GM18505 (cell line): ENCODE measurements at regions not wholly inside any gene's neighbourhood (a gene's known extent, or its start where the extent isn't known, plus 50 kb on each side); places are given as distances from the start of the nearest gene placed in this dataset.
"Not testable (repeated sequence)": the region's sequence is repeated elsewhere in the genome, so short reads cannot be mapped to it uniquely, and the experiment has no call there.

ENCODE experiments used
- ATAC-seq: cut with Tn5 transposase; IDR thresholded peaks from one replicate; pipeline ENCODE4 v1.9.1; 2021; ENCODE audit not compliant: unreplicated experiment
- POLR2A ChIP-seq: IDR thresholded peaks from 4 replicates; pipeline ENCODE4 v1.6.1; 2011; ENCODE audit warnings: borderline replicate concordance; ENCODE audit not compliant: insufficient read depth, insufficient read length; ENCODE audit errors: extremely low read depth

DNA sequence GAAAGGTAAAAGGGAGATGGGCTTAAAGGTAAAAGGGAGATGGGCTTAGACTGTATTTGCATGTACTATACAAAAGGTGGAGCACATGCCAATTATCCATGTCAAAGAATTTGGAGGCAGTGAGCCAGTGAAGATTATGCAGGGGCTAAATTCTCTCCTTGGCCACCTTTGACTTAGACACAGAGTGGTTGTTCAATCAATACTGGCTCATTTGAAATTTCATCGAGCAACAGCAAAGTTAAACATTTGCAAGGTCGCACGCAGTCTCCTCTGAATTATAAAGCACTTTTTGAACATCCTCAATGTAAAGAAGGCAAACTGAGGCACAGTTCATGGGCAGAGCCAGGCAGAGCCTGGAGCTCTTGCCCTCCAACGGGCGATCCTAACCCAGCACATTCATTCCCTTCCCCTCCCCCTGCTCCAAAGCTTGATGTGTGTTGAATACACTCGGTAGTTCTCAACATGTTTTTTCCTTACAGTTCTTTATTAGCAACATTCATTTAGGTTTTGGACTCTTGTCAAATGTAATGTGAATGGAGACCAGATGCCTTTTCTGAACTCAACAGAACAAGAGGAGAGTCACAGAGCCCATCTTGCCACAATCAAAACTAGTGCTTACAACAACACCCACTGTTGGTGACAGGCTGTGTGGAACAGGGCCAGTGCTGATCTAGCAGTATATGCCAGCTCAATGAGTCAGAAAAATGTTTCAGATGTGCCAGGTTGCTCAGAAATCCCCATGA is 169.7 kb upstream of the G2E3 start:
- TF ChIP-seq POLR2A: no peak
- ATAC-seq: no peak

GRCh38 chr14:30389877-30390385 is 169.0 kb upstream of the G2E3 start:
- TF ChIP-seq POLR2A: no peak
- ATAC-seq: no peak

- no peak for TF ChIP-seq POLR2A
- no peak for ATAC-seq
Observed at GRCh38 chr14:30395065-30395464, 163.9 kb upstream of the G2E3 start.

GRCh38 chr14:30402846-30403245 is 156.1 kb upstream of the G2E3 start:
- ATAC-seq: no peak
- TF ChIP-seq POLR2A: no peak

DNA sequence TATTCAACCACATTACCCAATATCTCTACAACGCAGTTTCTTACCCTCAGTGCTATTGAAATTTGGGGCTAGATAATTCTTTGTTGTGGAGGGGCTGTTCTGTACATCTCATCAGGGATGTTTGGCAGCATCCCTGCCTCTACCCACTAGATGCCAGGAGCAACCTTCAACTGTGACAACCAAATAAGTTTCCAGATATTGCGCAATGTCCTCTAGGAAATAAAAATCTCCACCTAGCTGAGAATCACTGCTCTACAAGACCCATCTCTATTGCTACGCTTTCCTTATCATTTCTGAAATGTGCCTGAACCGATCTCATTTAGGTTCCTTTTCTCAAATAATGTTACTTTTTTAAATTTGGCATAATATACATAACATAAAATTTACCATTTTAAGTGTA is 155.2 kb upstream of the G2E3 start:
- ATAC-seq: no peak
- TF ChIP-seq POLR2A: no peak

DNA sequence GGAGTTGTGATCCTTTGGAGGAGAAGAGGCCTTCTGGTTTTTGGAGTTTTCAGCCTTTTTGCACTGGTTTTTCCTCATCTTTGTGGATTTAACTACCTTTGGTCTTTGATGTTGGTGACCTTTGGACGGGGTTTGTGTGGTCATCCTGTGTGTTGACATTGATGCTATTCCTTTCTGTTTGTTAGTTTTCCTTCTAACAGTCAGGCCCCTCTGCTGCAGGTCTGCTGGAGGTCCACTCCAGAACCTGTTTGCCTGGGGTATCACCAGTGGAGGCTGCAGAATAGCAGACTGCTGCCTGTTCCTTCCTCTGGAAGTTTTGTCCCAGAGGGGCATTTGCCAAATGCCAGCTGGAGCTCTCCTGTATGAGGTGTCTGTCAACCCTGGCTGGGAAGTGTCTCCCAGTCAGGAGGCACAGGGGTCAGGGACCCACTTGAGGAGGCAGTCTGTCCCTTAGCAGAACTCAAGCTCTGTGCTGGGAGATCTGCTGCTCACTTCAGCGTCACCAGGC is 149.4 kb upstream of the G2E3 start:
- ATAC-seq: not testable (repeated sequence)

- no peak for ATAC-seq
- no peak for TF ChIP-seq POLR2A
Observed at GRCh38 chr14:30410986-30411385, 148.0 kb upstream of the G2E3 start.

DNA sequence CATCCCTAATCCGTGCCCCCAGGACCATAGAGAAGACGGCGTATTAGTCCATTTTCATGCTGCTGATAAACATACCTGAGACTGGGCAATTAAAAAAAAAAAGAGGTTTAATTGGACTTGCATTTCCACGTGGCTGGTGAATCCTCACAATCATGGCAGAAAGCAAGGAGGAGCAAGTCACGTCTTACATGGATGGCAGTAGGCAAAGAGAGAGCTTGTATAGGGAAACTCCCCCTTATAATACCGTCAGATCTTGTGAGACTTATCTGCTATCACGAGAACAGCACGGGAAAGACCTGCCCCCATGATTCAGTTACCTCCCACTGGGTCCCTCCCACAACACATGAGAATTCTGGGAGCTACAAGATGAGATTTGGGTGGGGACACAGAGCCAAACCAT is 145.8 kb upstream of the G2E3 start:
- ATAC-seq: not testable (repeated sequence)

GRCh38 chr14:30417121-30417520 is 141.8 kb upstream of the G2E3 start:
- TF ChIP-seq POLR2A: no peak
- ATAC-seq: no peak

- TF ChIP-seq POLR2A: no peak
- ATAC-seq: no peak
Observed at GRCh38 chr14:30417999-30418398, 141.0 kb upstream of the G2E3 start.

GRCh38 chr14:30419037-30419436 is 139.9 kb upstream of the G2E3 start:
- no peak for TF ChIP-seq POLR2A

DNA sequence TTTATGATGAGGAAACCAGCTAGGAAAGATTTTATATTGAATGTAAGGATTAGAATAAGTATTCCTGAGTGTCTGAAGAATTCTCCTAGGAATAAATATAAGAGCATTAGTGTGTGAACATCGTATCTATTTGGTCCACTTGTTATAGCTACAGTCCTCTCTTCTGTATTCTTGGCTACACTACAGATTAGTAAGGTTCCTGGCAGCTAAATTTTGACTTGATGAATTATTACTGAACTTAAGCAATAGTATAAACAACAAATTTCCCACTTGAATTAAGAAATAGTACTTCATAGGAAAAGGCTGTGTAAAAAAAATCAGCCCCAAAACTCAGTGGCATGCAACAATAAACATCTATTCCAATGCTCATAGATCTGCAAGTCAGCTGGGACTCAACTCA is 138.4 kb upstream of the G2E3 start:
- no peak for TF ChIP-seq POLR2A
- ATAC-seq: no peak

More at GRCh38 chr14:30419037-30419436, 139.9 kb upstream of the G2E3 start:
- ATAC-seq: no peak

- ATAC-seq: no peak
- TF ChIP-seq POLR2A: no peak
Observed at GRCh38 chr14:30426463-30426862, 132.5 kb upstream of the G2E3 start.

- ATAC-seq: no peak
- no peak for TF ChIP-seq POLR2A
Observed at GRCh38 chr14:30427401-30427800, 131.6 kb upstream of the G2E3 start.

GRCh38 chr14:30427846-30428245 is 131.1 kb upstream of the G2E3 start:
- TF ChIP-seq POLR2A: no peak
- ATAC-seq: no peak
